Panc1 (cell line): ENCODE measurements at regions not wholly inside any gene's neighbourhood (a gene's known extent, or its start where the extent isn't known, plus 50 kb on each side); places are given as distances from the start of the nearest gene placed in this dataset.

ENCODE experiments used
- ATAC-seq: fragments of 200-7000 bp; cut with Tn5 transposase; 2 replicates; pipeline ENCODE4 v1.9.1; 2020; ENCODE audit warnings: mild to moderate bottlenecking, moderate library complexity
- BruUV-seq: library from RNA; stranded (reverse); fragments of 400-500 nt; replicated peaks from 2 replicates; lab custom pipeline; 2021; lab: Mats Ljungman, UMichigan
- CTCF ChIA-PET: fragments of 300-600 bp; sonication (Branson Sonifier 250); formaldehyde crosslinking; loops from one replicate; lab custom pipeline; 2022; ENCODE audit warnings: antibody characterized with exemption; lab: Charles Lee
- POLR2A ChIA-PET: fragments of 300-600 bp; sonication (Branson Sonifier 250); formaldehyde crosslinking; loops from one replicate; lab custom pipeline; 2022; ENCODE audit warnings: antibody characterized with exemption; lab: Charles Lee
- DNase-seq: peaks from one replicate; pipeline ENCODE4 v3.0.0-alpha.2; 2010; ENCODE audit warnings: low read depth, low spot score
- H3K27ac ChIP-seq: 2 replicates; pipeline ENCODE4 v1.5.1; 2011; ENCODE audit warnings: mild to moderate bottlenecking, low read length, inconsistent platforms
- H3K27me3 ChIP-seq: fragments of 200-500 bp; sonication (Bioruptor generic); 2 replicates; pipeline ENCODE4 v1.6.0; 2014; ENCODE audit warnings: low read length, inconsistent platforms; ENCODE audit not compliant: control insufficient read depth, insufficient read depth
- H3K36me3 ChIP-seq: fragments of 200-500 bp; sonication (Bioruptor generic); 2 replicates; pipeline ENCODE4 v1.5.1; 2014; ENCODE audit warnings: inconsistent platforms, mild to moderate bottlenecking, low read length, moderate library complexity; ENCODE audit not compliant: control insufficient read depth, insufficient read depth
- H3K4me1 ChIP-seq: 2 replicates; pipeline ENCODE4 v1.5.1; 2011; ENCODE audit warnings: inconsistent platforms, mild to moderate bottlenecking, low read length, moderate library complexity; ENCODE audit not compliant: control insufficient read depth, insufficient read depth
- H3K4me3 ChIP-seq, 2 experiments: 2 replicates each; pipeline ENCODE4 v1.5.1; 2011 to 2012; ENCODE audit warnings: low read depth in 2 of 2, low read length in 2 of 2, mild to moderate bottlenecking in 2 of 2, inconsistent platforms in 1 of 2, moderate library complexity in 1 of 2
- H3K9me3 ChIP-seq: fragments of 200-500 bp; sonication (Bioruptor generic); 2 replicates; pipeline ENCODE4 v1.5.1; 2014; ENCODE audit warnings: low read depth, mild to moderate bottlenecking, inconsistent platforms, low read length, moderate library complexity; ENCODE audit not compliant: control insufficient read depth, insufficient read depth
- CTCF ChIP-seq: fragments of 450-650 bp; IDR thresholded peaks from 2 replicates; pipeline ENCODE4 v1.5.1; 2017; ENCODE audit warnings: mild to moderate bottlenecking
- POLR2AphosphoS5 ChIP-seq: IDR thresholded peaks from 2 replicates; pipeline ENCODE4 v1.6.1; 2012; ENCODE audit warnings: mild to moderate bottlenecking, low read depth, low read length, moderate library complexity
- REST ChIP-seq, 2 experiments: IDR thresholded peaks; 2 replicates each; pipeline ENCODE4 v1.6.1; 2011 to 2012; ENCODE audit warnings: low read depth in 2 of 2, control low read depth in 1 of 2, low read length in 1 of 2, mild to moderate bottlenecking in 1 of 2, moderate library complexity in 1 of 2; ENCODE audit not compliant: insufficient read depth in 1 of 2
- SIN3A ChIP-seq: IDR thresholded peaks from 2 replicates; pipeline ENCODE4 v1.6.1; 2012; ENCODE audit warnings: low read depth, mild to moderate bottlenecking, low read length, moderate library complexity, borderline replicate concordance; ENCODE audit not compliant: insufficient read depth
- TCF7L2 ChIP-seq: IDR thresholded peaks from 2 replicates; pipeline ENCODE4 v1.6.1; 2011; ENCODE audit warnings: mild to moderate bottlenecking, low read depth, low read length, inconsistent platforms
- in situ Hi-C: cut with HindIII; loops from 2 replicates; pipeline ENCODE4 v1.10.0; 2016; ENCODE audit warnings: low sequenced_read_pairs, low pct_unique_long_range_greater_than_20kb
- intact Hi-C: fragments of 100-400 bp; cut with micrococcal nuclease; formaldehyde crosslinking; loops from one replicate; pipeline ENCODE4 v1.10.0; 2022; ENCODE audit not compliant: unreplicated experiment

GRCh38 chr3:154602241-154602640, 172.3 kb upstream of the GPR149 start:
- no TSS peak for BruUV-seq
- no peak overlapping the region for H3K4me3 ChIP-seq
- in situ Hi-C loops = no loop called here
- H3K9me3 ChIP-seq = no peaks in the 10 kb centered on the region; the same call in 1 of the 2 replicates
- no peak for DNase-seq
- no peaks in the 10 kb centered on the region for H3K4me1 ChIP-seq
- intact Hi-C loops = no loop called here
- no peak overlapping the region for H3K27ac ChIP-seq
- ChIA-PET CTCF (no interaction called here), POLR2A (no interaction called here)
- no peaks in the 10 kb centered on the region for H3K36me3 ChIP-seq
- no peaks in the 10 kb centered on the region for H3K27me3 ChIP-seq
- TF ChIP-seq TCF7L2 (no peak), POLR2AphosphoS5 (no peak), REST (IDR thresholded peaks at IDR 0.05; ENCODE audit: insufficient read depth in 1 of 2, low read depth in 2 of 2, low read length in 1 of 2) (no peak)
- ATAC-seq = no peak

- in situ Hi-C loops = no loop called here
- POLR2A ChIA-PET = no interaction called here
- no peaks in the 10 kb centered on the region for H3K27me3 ChIP-seq
- H3K4me3 ChIP-seq = no peak overlapping the region
- no peak for DNase-seq
- CTCF ChIA-PET = no interaction called here
- ATAC-seq = no peak
- TF ChIP-seq REST (IDR thresholded peaks at IDR 0.05; ENCODE audit: insufficient read depth in 1 of 2, low read depth in 2 of 2, low read length in 1 of 2) (no peak), CTCF (no peak), TCF7L2 (no peak), POLR2AphosphoS5 (no peak), SIN3A (no peak)
- no TSS peak for BruUV-seq
- intact Hi-C loops = no loop called here
- H3K27ac ChIP-seq = no peak overlapping the region
- no peaks in the 10 kb centered on the region; the same call in 1 of the 2 replicates for H3K9me3 ChIP-seq
- no peaks in the 10 kb centered on the region for H3K36me3 ChIP-seq
- H3K4me1 ChIP-seq = no peaks in the 10 kb centered on the region
Observed at GRCh38 chr3:154598166-154598565, 168.2 kb upstream of the GPR149 start.
